ENCODE measurements at regions not wholly inside any gene's neighbourhood (a gene's known extent, or its start where the extent isn't known, plus 50 kb on each side); places are given as distances from the start of the nearest gene placed in this dataset.

DNA sequence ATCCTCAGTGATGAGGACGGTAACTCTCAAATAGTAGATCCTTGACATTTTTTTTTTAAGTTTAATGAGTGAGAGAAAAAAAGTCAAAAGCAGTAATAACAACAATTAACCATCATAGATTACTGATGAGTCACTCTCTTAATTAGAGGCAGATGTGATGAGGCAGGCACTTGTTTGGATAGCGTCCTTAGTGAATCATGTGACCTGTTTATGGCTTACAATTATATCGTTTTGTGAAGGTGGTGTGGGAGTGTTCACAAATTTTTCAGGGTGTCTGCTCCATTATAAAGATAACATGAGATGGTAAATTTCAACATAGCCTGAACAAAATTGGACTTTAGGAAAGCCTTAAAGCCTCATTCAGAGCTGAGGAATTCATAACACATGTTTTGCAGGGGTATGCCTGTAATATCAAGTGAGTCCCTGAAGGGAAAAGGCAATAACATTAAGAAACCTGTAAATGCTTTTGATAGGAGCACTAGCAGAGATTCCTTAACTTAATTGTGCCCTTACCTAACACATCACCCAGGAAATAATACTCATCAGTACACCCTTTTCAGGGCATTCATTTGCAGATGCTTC, 51.9 kb upstream of the XIAP start:
- H3K4me3 ChIP-seq (ENCODE audit: low read depth, low read length) = no peak overlapping the region
- TF ChIP-seq, protein P1, sequence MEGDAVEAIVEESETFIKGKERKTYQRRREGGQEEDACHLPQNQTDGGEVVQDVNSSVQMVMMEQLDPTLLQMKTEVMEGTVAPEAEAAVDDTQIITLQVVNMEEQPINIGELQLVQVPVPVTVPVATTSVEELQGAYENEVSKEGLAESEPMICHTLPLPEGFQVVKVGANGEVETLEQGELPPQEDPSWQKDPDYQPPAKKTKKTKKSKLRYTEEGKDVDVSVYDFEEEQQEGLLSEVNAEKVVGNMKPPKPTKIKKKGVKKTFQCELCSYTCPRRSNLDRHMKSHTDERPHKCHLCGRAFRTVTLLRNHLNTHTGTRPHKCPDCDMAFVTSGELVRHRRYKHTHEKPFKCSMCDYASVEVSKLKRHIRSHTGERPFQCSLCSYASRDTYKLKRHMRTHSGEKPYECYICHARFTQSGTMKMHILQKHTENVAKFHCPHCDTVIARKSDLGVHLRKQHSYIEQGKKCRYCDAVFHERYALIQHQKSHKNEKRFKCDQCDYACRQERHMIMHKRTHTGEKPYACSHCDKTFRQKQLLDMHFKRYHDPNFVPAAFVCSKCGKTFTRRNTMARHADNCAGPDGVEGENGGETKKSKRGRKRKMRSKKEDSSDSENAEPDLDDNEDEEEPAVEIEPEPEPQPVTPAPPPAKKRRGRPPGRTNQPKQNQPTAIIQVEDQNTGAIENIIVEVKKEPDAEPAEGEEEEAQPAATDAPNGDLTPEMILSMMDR (IDR thresholded peaks at IDR 0.05; ENCODE audit: insufficient read depth, low read length, missing control alignments) = no peak
- ChIA-PET CTCF (no interaction called here), POLR2A (no interaction called here)
- no peak for DNase-seq (ENCODE audit: low read depth, low spot score)

GRCh38 chrX:123809854-123810375, 49.9 kb upstream of the XIAP start:
- POLR2A ChIA-PET = no interaction called here
- CTCF ChIA-PET = no interaction called here
- TF ChIP-seq, protein P1 (IDR thresholded peaks at IDR 0.05; ENCODE audit: insufficient read depth, low read length, missing control alignments) = no peak
- no peak overlapping the region for H3K4me3 ChIP-seq (ENCODE audit: low read depth, low read length)
- no peak for DNase-seq (ENCODE audit: low read depth, low spot score)

All from AG04449 (cell line).